ENCODE measurements at regions not wholly inside any gene's neighbourhood (a gene's known extent, or its start where the extent isn't known, plus 50 kb on each side); places are given as distances from the start of the nearest gene placed in this dataset.

GRCh38 chr2:217656316-217656715 is 346.5 kb downstream of the TNS1 start:
- DNase-seq (ENCODE audit: low spot score), result no peak

GRCh38 chr2:217655651-217656050 is 347.1 kb downstream of the TNS1 start:
- DNase-seq (ENCODE audit: low spot score), result no peak

- no peak for DNase-seq (ENCODE audit: low spot score)
Observed at GRCh38 chr2:217654168-217654567, 348.6 kb downstream of the TNS1 start.

GRCh38 chr2:217652761-217653639 is 349.8 kb downstream of the TNS1 start:
- DNase-seq (ENCODE audit: low spot score), result peak; percentile 67

GRCh38 chr2:217650716-217651360 is 352.0 kb downstream of the TNS1 start:
- DNase-seq (ENCODE audit: low spot score), result peak; percentile 81

- DNase-seq (ENCODE audit: low spot score), result no peak
Observed at GRCh38 chr2:217650229-217650628, 352.6 kb downstream of the TNS1 start.

- DNase-seq (ENCODE audit: low spot score), result no peak
Observed at GRCh38 chr2:217647925-217648324, 354.9 kb downstream of the TNS1 start.

GRCh38 chr2:217647226-217647625 is 355.6 kb downstream of the TNS1 start:
- DNase-seq (ENCODE audit: low spot score), result no peak

GRCh38 chr2:217645896-217646295 is 356.9 kb downstream of the TNS1 start:
- no peak for DNase-seq (ENCODE audit: low spot score)

- peak; percentile 27 for DNase-seq (ENCODE audit: low spot score)
Observed at GRCh38 chr2:217643789-217644301, 358.9 kb downstream of the TNS1 start.

GRCh38 chr2:217642944-217643343 is 359.9 kb downstream of the TNS1 start:
- DNase-seq (ENCODE audit: low spot score), result no peak

- DNase-seq (ENCODE audit: low spot score), result no peak
Observed at GRCh38 chr2:217641960-217642359, 360.8 kb downstream of the TNS1 start.

GRCh38 chr2:217639481-217639880 is 363.3 kb downstream of the TNS1 start:
- no peak for DNase-seq (ENCODE audit: low spot score)

- DNase-seq (ENCODE audit: low spot score), result no peak
Observed at GRCh38 chr2:217638533-217638932, 364.3 kb downstream of the TNS1 start.

- DNase-seq (ENCODE audit: low spot score), result no peak
Observed at GRCh38 chr2:217638031-217638430, 364.8 kb downstream of the TNS1 start.

GRCh38 chr2:217636991-217637561 is 365.7 kb downstream of the TNS1 start:
- DNase-seq (ENCODE audit: low spot score), result no peak

GRCh38 chr2:217636578-217636977 is 366.2 kb downstream of the TNS1 start:
- DNase-seq (ENCODE audit: low spot score), result no peak

- DNase-seq (ENCODE audit: low spot score), result no peak
Observed at GRCh38 chr2:217634871-217635270, 367.9 kb downstream of the TNS1 start.

GRCh38 chr2:217632043-217632442 is 370.8 kb downstream of the TNS1 start:
- DNase-seq (ENCODE audit: low spot score), result peak; percentile 65

- no peak for DNase-seq (ENCODE audit: low spot score)
Observed at GRCh38 chr2:217631115-217631514, 371.7 kb downstream of the TNS1 start.

- no peak for DNase-seq (ENCODE audit: low spot score)
Observed at GRCh38 chr2:217629347-217629746, 373.4 kb downstream of the TNS1 start.

GRCh38 chr2:217628061-217628460 is 374.7 kb downstream of the TNS1 start:
- DNase-seq (ENCODE audit: low spot score), result no peak

GRCh38 chr2:217626926-217627325 is 375.9 kb downstream of the TNS1 start:
- no peak for DNase-seq (ENCODE audit: low spot score)
